ENCODE measurements at regions not wholly inside any gene's neighbourhood (a gene's known extent, or its start where the extent isn't known, plus 50 kb on each side); places are given as distances from the start of the nearest gene placed in this dataset.

- FAIRE-seq = no peak
- no peak for DNase-seq (ENCODE audit: low spot score)
These were observed 590.8 kb upstream of the PKDCC start for GRCh38 chr2:41457026-41457425.

DNA sequence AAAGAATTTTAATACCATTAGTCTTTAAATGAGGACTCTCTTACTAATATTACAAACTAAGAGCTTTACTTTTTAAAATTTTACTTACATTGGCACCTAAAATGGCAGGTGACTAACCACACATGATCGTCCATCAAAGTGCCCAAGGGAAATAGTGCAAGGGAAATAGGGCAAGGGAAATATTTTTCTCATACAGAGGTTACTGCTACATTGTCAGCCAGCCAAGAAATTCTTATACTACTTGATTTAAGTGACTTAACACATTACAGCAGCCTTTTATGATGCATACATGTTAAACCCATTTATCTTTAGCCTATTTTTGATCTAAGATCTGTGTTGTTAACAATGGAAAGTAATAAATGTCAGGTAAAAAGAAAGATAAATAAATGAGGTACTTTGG, 587.2 kb upstream of the PKDCC start:
- no peak for DNase-seq (ENCODE audit: low spot score)
- no peak for FAIRE-seq

GRCh38 chr2:41464395-41464794, 583.4 kb upstream of the PKDCC start:
- no peak for FAIRE-seq
- no peak for DNase-seq (ENCODE audit: low spot score)

GRCh38 chr2:41475959-41476358, 571.9 kb upstream of the PKDCC start:
- DNase-seq (ENCODE audit: low spot score) (no peak), FAIRE-seq (no peak)

DNA sequence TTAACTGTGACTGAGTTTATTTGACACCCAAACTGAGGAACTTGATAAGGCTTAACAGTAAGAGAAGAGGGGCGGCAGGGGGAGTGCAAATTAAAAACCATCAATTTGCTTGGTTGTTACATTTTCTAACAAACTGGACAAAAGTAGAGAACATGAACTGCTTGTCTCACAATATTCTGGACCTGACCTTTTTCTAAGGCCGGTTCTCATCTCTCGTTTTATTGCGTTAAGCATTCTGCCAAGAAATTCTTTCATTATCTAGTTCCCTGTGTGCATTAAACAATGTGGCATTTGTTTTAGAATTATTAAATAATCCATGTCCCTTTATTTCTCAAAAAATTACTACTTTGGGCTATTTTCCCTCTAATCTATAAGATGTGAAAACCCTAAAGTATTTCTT, 565.2 kb upstream of the PKDCC start:
- no peak for FAIRE-seq

GRCh38 chr2:41483226-41483625, 564.6 kb upstream of the PKDCC start:
- FAIRE-seq = no peak
- no peak for DNase-seq (ENCODE audit: low spot score)

More for the DNA sequence above, 565.2 kb upstream of the PKDCC start:
- DNase-seq (ENCODE audit: low spot score) = no peak

DNA sequence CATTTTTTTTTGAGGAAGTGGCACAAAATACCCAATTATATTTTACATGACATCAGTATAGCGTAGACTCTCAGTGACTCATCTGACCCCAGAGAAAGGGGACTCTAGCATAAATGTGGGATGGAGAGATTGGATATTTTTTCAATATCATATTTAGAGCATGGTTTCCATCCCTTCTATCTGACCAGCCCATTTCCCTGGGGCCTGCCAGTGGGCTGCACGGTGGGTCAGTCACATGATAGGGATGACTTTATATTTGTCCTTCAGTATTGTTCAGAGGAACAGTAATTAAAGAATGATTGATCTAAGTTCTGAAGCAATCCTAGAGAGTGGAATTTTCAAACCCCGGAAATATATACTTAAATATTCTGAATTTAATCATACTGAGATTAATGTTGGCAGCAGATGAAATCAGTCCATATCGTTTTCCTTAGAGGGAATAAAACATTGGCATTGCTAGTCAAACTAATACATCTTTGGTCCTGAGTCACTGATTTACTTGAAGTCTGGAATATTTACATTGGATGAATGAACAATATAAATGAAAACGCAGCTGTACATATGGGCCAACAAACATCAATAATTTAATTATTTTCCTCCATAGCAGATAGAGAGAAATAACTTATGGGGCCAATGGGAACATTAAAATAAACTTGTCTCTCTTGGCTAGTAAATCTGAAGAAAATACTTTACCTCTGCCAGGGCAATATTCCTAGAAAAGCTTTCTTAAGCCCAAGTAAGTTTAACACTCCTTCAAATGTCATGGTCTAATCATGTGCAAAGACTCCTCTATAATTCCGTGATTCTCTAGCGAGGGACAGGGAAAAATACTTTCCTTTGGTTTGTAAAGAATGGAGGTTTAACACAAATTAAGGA, 563.6 kb upstream of the PKDCC start:
- DNase-seq (ENCODE audit: low spot score) = no peak
- no peak for FAIRE-seq

DNA sequence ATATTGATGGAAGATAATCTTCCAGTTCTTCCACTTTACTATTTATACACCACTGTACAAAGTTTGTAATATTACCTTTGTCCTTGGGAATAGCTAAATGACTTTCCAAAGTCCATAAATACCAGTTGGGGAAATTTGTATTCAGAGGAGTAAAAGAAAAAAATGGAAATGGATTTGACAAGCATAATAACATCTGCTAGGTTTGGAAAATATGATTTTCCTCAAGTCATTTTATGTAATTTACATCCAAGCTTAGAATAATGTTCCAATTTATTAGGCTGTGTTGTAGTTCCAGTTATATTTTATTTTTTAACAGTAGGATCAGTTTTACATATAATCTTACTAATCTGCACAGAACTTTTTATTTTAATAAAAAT, 563.0 kb upstream of the PKDCC start:
- no peak for FAIRE-seq
- no peak for DNase-seq (ENCODE audit: low spot score)

GRCh38 chr2:41486948-41487347, 560.9 kb upstream of the PKDCC start:
- DNase-seq (ENCODE audit: low spot score) = no peak
- no peak for FAIRE-seq

DNA sequence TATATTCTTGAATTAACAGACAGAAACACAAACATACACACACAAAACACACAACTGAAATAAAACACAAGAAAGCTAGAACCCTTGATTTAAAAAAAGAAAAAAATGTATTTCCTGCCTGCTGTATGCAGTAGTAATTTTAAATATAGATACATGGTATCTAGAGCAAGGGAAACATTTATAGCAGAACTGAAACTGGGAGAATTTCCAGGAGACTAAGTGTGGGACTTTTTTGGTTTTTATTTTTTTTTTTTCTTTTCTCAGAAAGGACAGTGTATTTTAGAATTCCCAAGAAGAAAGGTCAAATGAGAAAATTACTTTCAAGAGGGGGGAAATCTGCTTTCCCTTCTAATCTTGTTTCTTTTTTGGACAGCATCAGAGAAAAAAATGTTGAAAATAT, 558.9 kb upstream of the PKDCC start:
- FAIRE-seq (no peak), DNase-seq (ENCODE audit: low spot score) (no peak)

DNA sequence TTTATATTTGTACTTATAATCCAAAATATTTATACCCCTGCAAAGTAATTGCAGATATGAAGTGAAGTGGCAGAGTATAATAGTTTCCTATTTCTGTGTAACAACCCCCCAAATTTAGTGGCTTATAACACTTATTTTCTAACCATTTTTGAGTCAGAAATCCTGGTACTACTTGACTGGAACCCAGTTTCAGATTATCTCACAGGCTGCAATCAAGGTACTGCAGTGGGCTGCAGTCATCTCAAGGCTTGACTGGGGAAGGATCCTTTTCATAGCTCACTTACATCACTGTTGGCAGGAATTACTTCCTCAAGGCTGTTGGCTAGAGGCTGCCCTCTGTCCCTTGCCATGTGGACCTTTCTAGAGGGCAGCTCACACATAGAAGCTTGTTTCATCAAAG, 558.2 kb upstream of the PKDCC start:
- FAIRE-seq (no peak), DNase-seq (ENCODE audit: low spot score) (no peak)

DNA sequence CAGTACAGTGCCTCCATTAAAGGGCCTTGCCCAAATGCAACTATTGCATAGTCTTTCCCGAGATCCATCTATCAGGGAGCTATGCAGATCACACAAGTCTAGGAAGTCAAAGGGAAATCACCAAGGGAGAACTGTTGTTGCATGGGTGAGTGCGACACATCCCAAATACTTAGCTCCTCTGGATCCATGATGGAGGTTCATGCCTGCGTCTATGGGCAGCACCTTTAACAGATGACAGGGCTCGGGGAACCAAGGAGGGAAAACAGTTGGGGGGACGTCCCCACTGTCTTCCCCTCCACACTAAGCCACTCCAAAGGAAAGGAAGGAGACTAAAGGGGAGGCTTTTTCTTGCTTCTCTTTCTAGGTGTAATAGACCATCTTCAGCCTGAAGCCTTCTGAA, 552.8 kb upstream of the PKDCC start:
- FAIRE-seq = no peak
- DNase-seq (ENCODE audit: low spot score) = no peak

- DNase-seq (ENCODE audit: low spot score) (no peak), FAIRE-seq (no peak)
These were observed 550.9 kb upstream of the PKDCC start for GRCh38 chr2:41496908-41497307.

DNA sequence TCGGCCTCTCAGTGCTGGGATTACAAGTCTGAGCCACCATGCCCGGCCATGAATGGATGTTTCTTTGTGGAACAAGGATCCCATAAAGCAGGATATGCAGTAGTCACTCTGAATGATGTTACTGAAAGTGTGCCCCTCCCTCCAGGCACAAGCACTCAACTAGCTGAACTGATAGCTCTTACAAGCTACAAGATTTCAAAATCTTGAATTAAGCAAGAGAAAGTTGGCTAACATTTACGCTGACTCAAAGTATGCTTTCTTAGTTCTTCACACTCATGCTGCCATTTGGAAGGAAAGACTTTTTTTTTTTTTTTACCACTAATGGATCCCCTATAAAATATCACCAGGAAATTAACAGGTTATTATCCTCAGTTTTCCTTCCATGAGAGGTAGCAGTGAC, 549.0 kb upstream of the PKDCC start:
- FAIRE-seq (no peak), DNase-seq (ENCODE audit: low spot score) (no peak)

GRCh38 chr2:41500895-41501294, 546.9 kb upstream of the PKDCC start:
- FAIRE-seq (no peak), DNase-seq (ENCODE audit: low spot score) (no peak)

- DNase-seq (ENCODE audit: low spot score) (no peak), FAIRE-seq (no peak)
These were observed 545.1 kb upstream of the PKDCC start for GRCh38 chr2:41502752-41503151.

DNA sequence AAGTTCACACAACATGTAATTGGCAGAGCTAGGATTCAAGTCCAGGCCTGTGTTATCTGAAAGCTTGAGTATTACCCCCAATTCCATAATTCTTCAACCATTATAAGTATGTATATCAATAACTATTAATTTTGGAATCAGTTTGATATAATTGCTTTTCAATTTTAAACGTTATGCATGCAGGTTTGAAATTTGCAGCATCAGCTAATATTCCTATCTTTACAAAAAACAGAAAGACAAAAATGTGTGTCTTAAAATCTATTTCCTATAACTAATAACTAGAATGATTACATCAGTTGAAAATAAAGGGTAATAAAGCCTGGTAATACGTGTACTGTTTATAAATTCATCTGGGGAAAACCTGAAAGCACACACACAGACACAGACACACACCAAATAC, 543.3 kb upstream of the PKDCC start:
- DNase-seq (ENCODE audit: low spot score) (no peak), FAIRE-seq (no peak)

DNA sequence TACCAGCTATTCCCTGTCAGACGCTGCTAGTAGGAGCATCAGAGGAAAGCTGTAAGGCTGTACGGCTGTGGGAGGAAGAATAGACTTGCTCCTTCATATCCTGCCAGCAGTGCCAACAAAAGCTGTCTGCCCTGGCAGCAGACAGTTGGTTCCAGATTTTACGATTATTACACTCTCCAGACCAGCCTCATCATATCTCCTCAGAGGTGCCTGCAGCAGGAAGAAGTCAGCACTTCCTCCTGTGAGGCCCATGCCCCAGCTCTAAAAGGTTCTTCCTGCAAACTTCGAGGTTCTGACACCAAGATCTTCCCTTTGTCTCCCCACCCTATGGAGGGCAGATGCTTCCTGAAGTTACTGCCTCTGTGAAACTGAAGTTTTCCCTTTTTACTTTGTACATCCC, 537.7 kb upstream of the PKDCC start:
- DNase-seq (ENCODE audit: low spot score) (no peak), FAIRE-seq (no peak)

DNA sequence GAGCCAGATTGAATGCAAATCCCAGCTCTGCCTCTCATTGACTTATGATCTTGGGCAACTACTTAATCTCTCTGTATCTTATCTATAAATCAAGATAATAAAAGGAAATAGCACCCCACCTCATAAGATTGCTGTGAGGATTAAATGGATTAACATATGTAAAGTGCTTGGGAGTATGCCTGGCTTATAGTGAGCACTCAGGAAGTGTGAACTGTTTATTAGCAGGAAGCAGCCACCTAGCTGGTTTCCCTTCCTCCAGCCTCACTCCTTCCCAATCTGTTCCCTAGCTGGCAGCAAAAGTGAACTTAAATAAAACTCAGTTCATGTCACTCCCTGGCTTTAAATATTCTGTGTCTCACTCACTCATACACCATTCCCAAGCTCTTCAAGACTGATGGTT, 526.6 kb upstream of the PKDCC start:
- DNase-seq (ENCODE audit: low spot score) (no peak), FAIRE-seq (no peak)

DNA sequence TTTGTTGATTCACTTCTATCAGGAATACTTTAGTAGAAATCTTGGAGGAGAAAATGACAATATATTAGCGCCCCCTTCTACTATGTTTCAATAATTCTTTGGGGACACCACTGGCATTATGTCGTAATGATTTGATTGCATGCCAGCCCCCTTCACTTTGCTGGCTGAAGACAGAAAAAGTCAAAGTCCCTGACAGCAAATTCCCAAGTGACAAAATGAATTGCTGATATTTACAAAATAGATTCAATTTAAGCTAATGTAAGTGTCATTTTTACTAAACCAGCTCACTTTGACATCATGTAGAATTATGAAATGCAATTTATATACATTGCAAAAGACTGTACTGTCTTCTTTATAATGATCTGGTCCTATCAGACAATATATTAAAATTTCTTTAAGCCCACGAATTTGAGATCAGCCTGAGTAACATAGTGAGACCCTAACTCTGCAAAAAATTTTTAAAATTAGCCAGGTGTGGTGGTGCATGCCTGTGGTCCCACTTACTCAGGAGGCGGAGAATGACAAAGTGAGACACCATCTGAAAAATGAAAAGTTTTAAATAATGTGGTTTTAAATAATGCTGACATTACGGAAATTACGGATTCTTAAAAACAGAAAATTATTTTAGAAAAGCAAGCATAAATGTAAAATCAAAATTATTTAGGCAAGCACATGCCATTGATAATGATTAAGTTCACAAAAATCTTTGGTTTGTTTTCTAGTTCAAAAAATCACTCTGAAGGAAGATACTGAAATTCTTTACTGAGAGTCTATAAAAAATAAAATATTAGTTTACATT, 520.1 kb upstream of the PKDCC start:
- FAIRE-seq (no peak), DNase-seq (ENCODE audit: low spot score) (no peak)

DNA sequence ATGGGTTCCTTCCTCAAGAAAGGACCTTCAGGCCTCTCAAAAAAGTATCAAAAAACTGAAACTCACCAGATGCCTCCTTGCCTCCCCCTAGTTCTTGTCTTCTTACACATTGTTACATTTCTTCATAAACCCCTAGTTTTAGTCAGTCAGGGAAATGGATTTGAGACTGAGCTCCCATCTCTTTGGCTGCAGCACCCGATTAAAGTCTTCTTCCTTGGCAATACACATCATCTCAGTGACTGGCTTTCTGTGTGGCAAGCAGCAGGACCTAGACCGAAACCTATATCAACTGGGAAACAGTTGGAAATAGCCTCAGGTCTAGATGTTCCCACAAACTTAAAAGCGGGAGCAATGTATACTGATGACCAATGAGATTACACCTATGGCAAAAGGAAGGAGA, 512.2 kb upstream of the PKDCC start:
- FAIRE-seq (no peak), DNase-seq (ENCODE audit: low spot score) (no peak)

GRCh38 chr2:41540272-41540998, 507.4 kb upstream of the PKDCC start:
- no peak for FAIRE-seq
- DNase-seq (ENCODE audit: low spot score) = no peak
